Stimulated activated CD4-positive, alpha-beta T cell treated with anti-CD3 and anti-CD28 coated beads, Interleukin-12 subunit alpha, Interleukin-12 subunit beta, amount 100 ng/mL, for 24 hours (primary cell): ENCODE measurements at regions not wholly inside any gene's neighbourhood (a gene's known extent, or its start where the extent isn't known, plus 50 kb on each side); places are given as distances from the start of the nearest gene placed in this dataset.
"Not testable (repeated sequence)": the region's sequence is repeated elsewhere in the genome, so short reads cannot be mapped to it uniquely, and the experiment has no call there.

Experiments used
- DNase-seq, 2 experiments: peaks; one replicate each; pipeline ENCODE4 v3.0.0-alpha.2; 2020; ENCODE audit warnings: low read depth in 2 of 2

GRCh38 chr6:119962505-119962904 lies 612.9 kb upstream of the MAN1A1 start:
- DNase-seq, result no peak

- no peak for DNase-seq
These were observed 611.9 kb upstream of the MAN1A1 start for GRCh38 chr6:119961450-119961849.

- no peak for DNase-seq
These were observed 610.9 kb upstream of the MAN1A1 start for GRCh38 chr6:119960456-119960855.

- no peak for DNase-seq
These were observed 610.5 kb upstream of the MAN1A1 start for GRCh38 chr6:119960036-119960435.

- DNase-seq, result no peak
These were observed 607.6 kb upstream of the MAN1A1 start for GRCh38 chr6:119957195-119957594.

- DNase-seq, result no peak
These were observed 603.1 kb upstream of the MAN1A1 start for GRCh38 chr6:119952696-119953095.

- DNase-seq, result no peak
These were observed 601.1 kb upstream of the MAN1A1 start for GRCh38 chr6:119950681-119951080.

- no peak for DNase-seq
These were observed 592.7 kb upstream of the MAN1A1 start for GRCh38 chr6:119942078-119942752.

- no peak for DNase-seq
These were observed 589.2 kb upstream of the MAN1A1 start for GRCh38 chr6:119938752-119939151.

- DNase-seq, result no peak
These were observed 585.3 kb upstream of the MAN1A1 start for GRCh38 chr6:119934816-119935215.

- DNase-seq, result no peak
These were observed 579.6 kb upstream of the MAN1A1 start for GRCh38 chr6:119929121-119929520.

GRCh38 chr6:119924888-119925287 lies 575.3 kb upstream of the MAN1A1 start:
- not testable (repeated sequence) for DNase-seq

- no peak for DNase-seq
These were observed 573.3 kb upstream of the MAN1A1 start for GRCh38 chr6:119922814-119923213.

- DNase-seq, result no peak
These were observed 572.0 kb upstream of the MAN1A1 start for GRCh38 chr6:119921491-119922010.

GRCh38 chr6:119917186-119917585 lies 567.6 kb upstream of the MAN1A1 start:
- DNase-seq, result no peak

GRCh38 chr6:119915971-119916370 lies 566.4 kb upstream of the MAN1A1 start:
- no peak for DNase-seq

- no peak for DNase-seq
These were observed 558.6 kb upstream of the MAN1A1 start for GRCh38 chr6:119908157-119908556.

- no peak for DNase-seq
These were observed 553.1 kb upstream of the MAN1A1 start for GRCh38 chr6:119902681-119903080.

GRCh38 chr6:119896806-119897205 lies 547.2 kb upstream of the MAN1A1 start:
- DNase-seq, result no peak

- DNase-seq, result no peak
These were observed 546.1 kb upstream of the MAN1A1 start for GRCh38 chr6:119895626-119896025.

- DNase-seq, result no peak
These were observed 545.2 kb upstream of the MAN1A1 start for GRCh38 chr6:119894811-119895210.

- DNase-seq, result no peak
These were observed 542.1 kb upstream of the MAN1A1 start for GRCh38 chr6:119891644-119892043.

- no peak for DNase-seq
These were observed 541.6 kb upstream of the MAN1A1 start for GRCh38 chr6:119891206-119891605.

GRCh38 chr6:119890470-119890869 lies 540.9 kb upstream of the MAN1A1 start:
- no peak for DNase-seq
